GM21423 (cell line): ENCODE measurements at regions not wholly inside any gene's neighbourhood (a gene's known extent, or its start where the extent isn't known, plus 50 kb on each side); places are given as distances from the start of the nearest gene placed in this dataset.
"Not testable (repeated sequence)": the region's sequence is repeated elsewhere in the genome, so short reads cannot be mapped to it uniquely, and the experiment has no call there.

ENCODE experiments used
- ATAC-seq: cut with Tn5 transposase; IDR thresholded peaks from one replicate; pipeline ENCODE4 v1.9.1; 2021; ENCODE audit warnings: mild to moderate bottlenecking, moderate library complexity; ENCODE audit not compliant: unreplicated experiment

GRCh38 chr3:11739706-11740105 is 96.0 kb upstream of the VGLL4 start:
- ATAC-seq: no peak

- no peak for ATAC-seq
These were observed 95.4 kb upstream of the VGLL4 start for GRCh38 chr3:11739123-11739522.

GRCh38 chr3:11737742-11738141 is 94.0 kb upstream of the VGLL4 start:
- no peak for ATAC-seq

GRCh38 chr3:11736136-11736833 is 92.6 kb upstream of the VGLL4 start:
- no peak for ATAC-seq

GRCh38 chr3:11735638-11736037 is 91.9 kb upstream of the VGLL4 start:
- ATAC-seq: no peak

GRCh38 chr3:11735111-11735510 is 91.4 kb upstream of the VGLL4 start:
- not testable (repeated sequence) for ATAC-seq

- no peak for ATAC-seq
These were observed 90.2 kb upstream of the VGLL4 start for GRCh38 chr3:11733914-11734313.

- ATAC-seq: no peak
These were observed 83.5 kb upstream of the VGLL4 start for GRCh38 chr3:11727207-11727606.

GRCh38 chr3:11726146-11726545 is 82.4 kb upstream of the VGLL4 start:
- ATAC-seq: no peak

GRCh38 chr3:11725340-11725641 is 81.6 kb upstream of the VGLL4 start:
- not testable (repeated sequence) for ATAC-seq

- no peak for ATAC-seq
These were observed 81.1 kb upstream of the VGLL4 start for GRCh38 chr3:11724615-11725339.

- ATAC-seq: no peak
These were observed 77.8 kb upstream of the VGLL4 start for GRCh38 chr3:11721479-11721878.

- ATAC-seq: no peak
These were observed 77.2 kb upstream of the VGLL4 start for GRCh38 chr3:11720917-11721411.

GRCh38 chr3:11720304-11720898 is 76.7 kb upstream of the VGLL4 start:
- peak; percentile 24 for ATAC-seq

- peak; percentile 62 for ATAC-seq
These were observed 75.9 kb upstream of the VGLL4 start for GRCh38 chr3:11719406-11720303.

GRCh38 chr3:11718637-11719405 is 75.1 kb upstream of the VGLL4 start:
- ATAC-seq: peak; percentile 23

GRCh38 chr3:11717768-11718636 is 74.3 kb upstream of the VGLL4 start:
- ATAC-seq: no peak

GRCh38 chr3:11717301-11717700 is 73.6 kb upstream of the VGLL4 start:
- ATAC-seq: no peak

GRCh38 chr3:11716573-11717290 is 73.0 kb upstream of the VGLL4 start:
- no peak for ATAC-seq
